GM12878 (cell line): ENCODE measurements at regions not wholly inside any gene's neighbourhood (a gene's known extent, or its start where the extent isn't known, plus 50 kb on each side); places are given as distances from the start of the nearest gene placed in this dataset.

ENCODE experiments used
- BCL11A ChIP-seq: IDR thresholded peaks from 2 replicates; pipeline ENCODE4 v1.6.1; 2011; ENCODE audit warnings: low read depth, low read length
- EP300 ChIP-seq, 2 experiments: fragments of 150-350 bp in 1 of 2; IDR thresholded peaks; 2 replicates each; pipeline ENCODE4 v1.6.1; 2011 to 2012; ENCODE audit warnings: low read depth in 2 of 2, low read length in 2 of 2, borderline replicate concordance in 1 of 2, improper control_type of control experiment in 1 of 2, inconsistent platforms in 1 of 2; ENCODE audit not compliant: control insufficient read depth in 1 of 2
- EZH2 ChIP-seq: IDR thresholded peaks from 2 replicates; pipeline ENCODE4 v1.6.1; 2012; ENCODE audit warnings: low read depth, mild to moderate bottlenecking, control low read depth, inconsistent platforms, low read length, borderline replicate concordance; ENCODE audit not compliant: control insufficient read depth
- FOXM1 ChIP-seq: IDR thresholded peaks from 2 replicates; pipeline ENCODE4 v1.6.1; 2012; ENCODE audit warnings: low read depth, mild to moderate bottlenecking, inconsistent platforms, low read length, moderate library complexity
- GABPA ChIP-seq: IDR thresholded peaks from 2 replicates; pipeline ENCODE4 v1.6.1; 2014; ENCODE audit warnings: antibody characterized with exemption, low read depth, mild to moderate bottlenecking, inconsistent platforms
- NFXL1 ChIP-seq: fragments of 450-650 bp; IDR thresholded peaks from 2 replicates; pipeline ENCODE4 v1.6.1; 2017; ENCODE audit warnings: antibody characterized with exemption, mild to moderate bottlenecking, borderline replicate concordance
- PAX5 ChIP-seq: IDR thresholded peaks from 2 replicates; pipeline ENCODE4 v1.6.1; 2011; ENCODE audit warnings: low read depth, low read length, borderline replicate concordance
- RAD51 ChIP-seq: fragments of 450-650 bp; IDR thresholded peaks from 2 replicates; pipeline ENCODE4 v1.6.1; 2016; ENCODE audit warnings: moderate library complexity, mild to moderate bottlenecking, inconsistent platforms
- SIN3A ChIP-seq: IDR thresholded peaks from 2 replicates; pipeline ENCODE4 v1.6.1; 2012; ENCODE audit warnings: low read depth, low read length, improper control_type of control experiment
- TCF7 ChIP-seq: IDR thresholded peaks from 2 replicates; pipeline ENCODE4 v1.6.1; 2014; ENCODE audit warnings: antibody characterized with exemption, borderline replicate concordance
- TF ChIP-seq, protein P1 (sequence below), 3 experiments: IDR thresholded peaks in 2 of 3; conservative IDR thresholded peaks in 1 of 3; 2 replicates each; pipeline ENCODE4 v1.5.1; 2011; ENCODE audit warnings: low read depth in 3 of 3, low read length in 3 of 3, mild to moderate bottlenecking in 3 of 3, control low read depth in 2 of 3, moderate library complexity in 2 of 3, inconsistent platforms in 1 of 3, mixed read lengths in 1 of 3; ENCODE audit not compliant: control insufficient read depth in 2 of 3, insufficient read depth in 1 of 3; ENCODE audit errors: extremely low read depth in 1 of 3
- TF ChIP-seq, protein P2 (sequence below): IDR thresholded peaks from 2 replicates; pipeline ENCODE4 v1.6.1; 2011; ENCODE audit warnings: mild to moderate bottlenecking, low read depth, low read length, moderate library complexity; ENCODE audit not compliant: insufficient replicate concordance
- TF ChIP-seq, protein P3 (sequence below): IDR thresholded peaks from 2 replicates; pipeline ENCODE4 v1.6.1; 2012; ENCODE audit warnings: mild to moderate bottlenecking, low read depth, low read length
- TF ChIP-seq, protein P4 (sequence below): IDR thresholded peaks from 2 replicates; pipeline ENCODE4 v1.6.1; 2012; ENCODE audit warnings: low read depth, low read length, improper control_type of control experiment

DNA sequence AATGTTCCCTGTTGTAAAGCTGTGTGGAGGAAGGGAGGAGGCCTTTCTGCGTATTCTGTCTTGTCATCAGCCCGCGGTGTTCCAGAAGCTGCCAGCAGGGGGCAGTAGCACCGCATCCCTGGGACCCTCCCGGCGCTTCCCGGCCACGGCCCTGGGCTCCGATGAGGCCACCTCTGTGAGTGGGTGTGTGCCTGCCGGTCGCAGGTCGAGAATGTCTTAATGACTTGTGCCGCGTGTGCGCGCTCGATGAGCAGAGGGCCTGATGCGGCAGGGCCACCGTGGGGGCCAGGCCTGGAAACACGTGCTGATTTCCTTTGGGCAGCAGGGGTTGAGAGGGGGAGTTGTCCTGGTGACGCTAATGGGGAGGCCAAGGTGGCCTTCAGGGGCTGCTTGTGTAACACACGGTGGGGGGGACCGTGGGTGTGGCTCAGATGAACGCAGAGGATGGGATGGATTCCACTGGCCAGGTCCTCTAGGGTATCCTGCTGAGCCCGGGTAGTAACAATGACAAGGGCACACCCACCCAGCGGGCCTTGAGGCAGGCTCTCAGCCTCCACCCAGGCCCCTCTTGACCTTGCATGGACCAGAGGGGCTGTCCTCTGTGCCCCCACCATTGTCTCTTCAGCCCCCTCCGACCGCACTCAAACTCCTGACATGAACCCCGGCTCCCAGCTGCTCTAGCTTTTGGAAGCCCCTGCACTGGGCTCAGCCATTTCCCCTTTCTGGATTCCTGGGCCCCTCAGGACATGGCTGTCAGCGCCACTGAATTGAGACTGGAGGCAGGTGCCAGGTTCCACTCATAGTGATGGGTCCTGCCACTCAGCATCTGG is 135.9 kb upstream of the PODXL start:
- TF ChIP-seq, protein P1, sequence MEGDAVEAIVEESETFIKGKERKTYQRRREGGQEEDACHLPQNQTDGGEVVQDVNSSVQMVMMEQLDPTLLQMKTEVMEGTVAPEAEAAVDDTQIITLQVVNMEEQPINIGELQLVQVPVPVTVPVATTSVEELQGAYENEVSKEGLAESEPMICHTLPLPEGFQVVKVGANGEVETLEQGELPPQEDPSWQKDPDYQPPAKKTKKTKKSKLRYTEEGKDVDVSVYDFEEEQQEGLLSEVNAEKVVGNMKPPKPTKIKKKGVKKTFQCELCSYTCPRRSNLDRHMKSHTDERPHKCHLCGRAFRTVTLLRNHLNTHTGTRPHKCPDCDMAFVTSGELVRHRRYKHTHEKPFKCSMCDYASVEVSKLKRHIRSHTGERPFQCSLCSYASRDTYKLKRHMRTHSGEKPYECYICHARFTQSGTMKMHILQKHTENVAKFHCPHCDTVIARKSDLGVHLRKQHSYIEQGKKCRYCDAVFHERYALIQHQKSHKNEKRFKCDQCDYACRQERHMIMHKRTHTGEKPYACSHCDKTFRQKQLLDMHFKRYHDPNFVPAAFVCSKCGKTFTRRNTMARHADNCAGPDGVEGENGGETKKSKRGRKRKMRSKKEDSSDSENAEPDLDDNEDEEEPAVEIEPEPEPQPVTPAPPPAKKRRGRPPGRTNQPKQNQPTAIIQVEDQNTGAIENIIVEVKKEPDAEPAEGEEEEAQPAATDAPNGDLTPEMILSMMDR (IDR thresholded peaks at IDR 0.05 in 2 of 3, conservative IDR thresholded peaks at IDR 0.05 in 1 of 3; ENCODE audit: control insufficient read depth in 2 of 3, extremely low read depth in 1 of 3, insufficient read depth in 1 of 3, low read depth in 3 of 3, low read length in 3 of 3): peak; percentile 63 to 86 (median 80)
- TF ChIP-seq PAX5 (no peak), NFXL1 (no peak), EZH2 (no peak), FOXM1 (no peak), TCF7 (no peak), GABPA (no peak), BCL11A (no peak), EP300 (IDR thresholded peaks at IDR 0.05; ENCODE audit: borderline replicate concordance in 1 of 2, control insufficient read depth in 1 of 2, low read depth in 2 of 2, low read length in 2 of 2) (no peak), SIN3A (no peak), RAD51 (no peak)
- TF ChIP-seq, protein P2, sequence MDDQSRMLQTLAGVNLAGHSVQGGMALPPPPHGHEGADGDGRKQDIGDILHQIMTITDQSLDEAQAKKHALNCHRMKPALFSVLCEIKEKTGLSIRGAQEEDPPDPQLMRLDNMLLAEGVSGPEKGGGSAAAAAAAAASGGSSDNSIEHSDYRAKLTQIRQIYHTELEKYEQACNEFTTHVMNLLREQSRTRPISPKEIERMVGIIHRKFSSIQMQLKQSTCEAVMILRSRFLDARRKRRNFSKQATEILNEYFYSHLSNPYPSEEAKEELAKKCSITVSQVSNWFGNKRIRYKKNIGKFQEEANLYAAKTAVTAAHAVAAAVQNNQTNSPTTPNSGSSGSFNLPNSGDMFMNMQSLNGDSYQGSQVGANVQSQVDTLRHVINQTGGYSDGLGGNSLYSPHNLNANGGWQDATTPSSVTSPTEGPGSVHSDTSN: no peak
- TF ChIP-seq, protein P3, sequence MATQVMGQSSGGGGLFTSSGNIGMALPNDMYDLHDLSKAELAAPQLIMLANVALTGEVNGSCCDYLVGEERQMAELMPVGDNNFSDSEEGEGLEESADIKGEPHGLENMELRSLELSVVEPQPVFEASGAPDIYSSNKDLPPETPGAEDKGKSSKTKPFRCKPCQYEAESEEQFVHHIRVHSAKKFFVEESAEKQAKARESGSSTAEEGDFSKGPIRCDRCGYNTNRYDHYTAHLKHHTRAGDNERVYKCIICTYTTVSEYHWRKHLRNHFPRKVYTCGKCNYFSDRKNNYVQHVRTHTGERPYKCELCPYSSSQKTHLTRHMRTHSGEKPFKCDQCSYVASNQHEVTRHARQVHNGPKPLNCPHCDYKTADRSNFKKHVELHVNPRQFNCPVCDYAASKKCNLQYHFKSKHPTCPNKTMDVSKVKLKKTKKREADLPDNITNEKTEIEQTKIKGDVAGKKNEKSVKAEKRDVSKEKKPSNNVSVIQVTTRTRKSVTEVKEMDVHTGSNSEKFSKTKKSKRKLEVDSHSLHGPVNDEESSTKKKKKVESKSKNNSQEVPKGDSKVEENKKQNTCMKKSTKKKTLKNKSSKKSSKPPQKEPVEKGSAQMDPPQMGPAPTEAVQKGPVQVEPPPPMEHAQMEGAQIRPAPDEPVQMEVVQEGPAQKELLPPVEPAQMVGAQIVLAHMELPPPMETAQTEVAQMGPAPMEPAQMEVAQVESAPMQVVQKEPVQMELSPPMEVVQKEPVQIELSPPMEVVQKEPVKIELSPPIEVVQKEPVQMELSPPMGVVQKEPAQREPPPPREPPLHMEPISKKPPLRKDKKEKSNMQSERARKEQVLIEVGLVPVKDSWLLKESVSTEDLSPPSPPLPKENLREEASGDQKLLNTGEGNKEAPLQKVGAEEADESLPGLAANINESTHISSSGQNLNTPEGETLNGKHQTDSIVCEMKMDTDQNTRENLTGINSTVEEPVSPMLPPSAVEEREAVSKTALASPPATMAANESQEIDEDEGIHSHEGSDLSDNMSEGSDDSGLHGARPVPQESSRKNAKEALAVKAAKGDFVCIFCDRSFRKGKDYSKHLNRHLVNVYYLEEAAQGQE: no peak
- TF ChIP-seq, protein P4, sequence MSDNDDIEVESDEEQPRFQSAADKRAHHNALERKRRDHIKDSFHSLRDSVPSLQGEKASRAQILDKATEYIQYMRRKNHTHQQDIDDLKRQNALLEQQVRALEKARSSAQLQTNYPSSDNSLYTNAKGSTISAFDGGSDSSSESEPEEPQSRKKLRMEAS: no peak
